Left renal cortex interstitium (tissue), 4 donors: ENCODE measurements at regions not wholly inside any gene's neighbourhood (a gene's known extent, or its start where the extent isn't known, plus 50 kb on each side); places are given as distances from the start of the nearest gene placed in this dataset.
"Not testable (repeated sequence)": the region's sequence is repeated elsewhere in the genome, so short reads cannot be mapped to it uniquely, and the experiment has no call there.

Experiments used
- DNase-seq, 4 donors: peaks; one replicate each; pipeline ENCODE4 v3.0.0-alpha.2; 2013; ENCODE audit warnings: low read depth in 4 of 4, low spot score in 2 of 4, missing footprints in 1 of 4

GRCh38 chr3:124043023-124043422, 51.1 kb upstream of the ROPN1 start:
- no peak for DNase-seq

DNA sequence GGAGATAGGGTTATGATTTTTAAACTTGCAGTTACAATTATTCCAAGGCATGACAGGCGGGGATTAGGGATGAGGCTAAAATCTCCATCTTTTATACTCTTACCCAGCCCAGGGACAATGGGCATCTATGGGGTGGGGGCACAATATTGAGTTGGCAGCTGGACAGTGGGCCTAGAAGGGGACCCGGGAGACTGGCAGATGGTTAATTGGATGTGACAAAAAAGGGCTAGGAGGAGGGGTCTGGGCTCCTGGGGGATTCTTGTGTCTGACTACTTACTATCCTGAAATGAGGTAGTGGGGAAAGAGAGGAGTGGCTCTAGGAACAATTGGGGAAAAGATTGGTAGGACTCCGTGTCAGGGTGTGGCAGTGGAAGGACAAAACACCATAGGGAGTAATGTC, 53.0 kb upstream of the ROPN1 start:
- no peak for DNase-seq

- no peak for DNase-seq
Measured at GRCh38 chr3:124048967-124049798, 57.3 kb upstream of the ROPN1 start.

DNA sequence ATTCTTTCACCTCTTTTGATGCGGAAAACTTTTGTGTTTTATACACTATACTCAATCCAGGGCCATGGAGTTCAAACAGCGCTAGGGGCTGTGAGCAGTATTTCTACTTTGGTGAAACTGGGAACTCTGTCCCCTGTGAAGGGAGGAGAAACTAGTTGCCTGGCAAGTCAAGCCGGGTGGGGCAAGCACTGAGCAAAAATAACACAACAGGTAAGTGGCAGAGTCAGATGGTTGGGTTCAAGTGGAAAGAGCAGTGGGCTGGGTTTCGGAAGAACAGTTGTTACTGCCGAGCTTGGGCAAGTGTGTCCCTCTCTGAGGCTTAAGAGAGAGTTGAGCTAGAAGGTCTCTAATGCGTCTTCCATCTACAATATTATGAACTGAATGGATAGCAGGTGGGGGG, 59.7 kb upstream of the ROPN1 start:
- DNase-seq: no peak

- no peak for DNase-seq
Measured at GRCh38 chr3:124053871-124054270, 61.9 kb upstream of the ROPN1 start.

- no peak for DNase-seq
Measured at GRCh38 chr3:124056846-124057245, 64.9 kb upstream of the ROPN1 start.

DNA sequence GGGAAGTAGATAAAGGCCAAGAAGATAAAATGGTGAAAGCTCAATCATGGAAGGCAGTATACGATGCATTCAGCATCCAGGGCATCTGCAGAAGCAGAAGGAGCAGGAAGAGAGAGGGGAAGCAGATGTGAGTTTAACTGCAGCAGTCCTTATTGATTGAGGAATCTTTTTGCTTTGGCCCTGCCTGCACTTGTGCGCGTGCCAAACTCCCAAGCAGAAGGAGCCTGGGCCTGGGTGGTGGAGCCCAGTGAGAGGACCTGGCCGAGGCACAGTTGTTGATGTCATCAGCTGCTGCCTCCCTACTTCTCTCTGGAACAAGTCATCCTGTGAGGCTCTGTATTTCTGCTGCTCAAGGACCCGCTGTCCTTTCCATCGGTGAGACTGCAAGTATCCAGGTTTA, 65.5 kb upstream of the ROPN1 start:
- DNase-seq: no peak

- no peak for DNase-seq
Measured at GRCh38 chr3:124059580-124059979, 67.7 kb upstream of the ROPN1 start.

DNA sequence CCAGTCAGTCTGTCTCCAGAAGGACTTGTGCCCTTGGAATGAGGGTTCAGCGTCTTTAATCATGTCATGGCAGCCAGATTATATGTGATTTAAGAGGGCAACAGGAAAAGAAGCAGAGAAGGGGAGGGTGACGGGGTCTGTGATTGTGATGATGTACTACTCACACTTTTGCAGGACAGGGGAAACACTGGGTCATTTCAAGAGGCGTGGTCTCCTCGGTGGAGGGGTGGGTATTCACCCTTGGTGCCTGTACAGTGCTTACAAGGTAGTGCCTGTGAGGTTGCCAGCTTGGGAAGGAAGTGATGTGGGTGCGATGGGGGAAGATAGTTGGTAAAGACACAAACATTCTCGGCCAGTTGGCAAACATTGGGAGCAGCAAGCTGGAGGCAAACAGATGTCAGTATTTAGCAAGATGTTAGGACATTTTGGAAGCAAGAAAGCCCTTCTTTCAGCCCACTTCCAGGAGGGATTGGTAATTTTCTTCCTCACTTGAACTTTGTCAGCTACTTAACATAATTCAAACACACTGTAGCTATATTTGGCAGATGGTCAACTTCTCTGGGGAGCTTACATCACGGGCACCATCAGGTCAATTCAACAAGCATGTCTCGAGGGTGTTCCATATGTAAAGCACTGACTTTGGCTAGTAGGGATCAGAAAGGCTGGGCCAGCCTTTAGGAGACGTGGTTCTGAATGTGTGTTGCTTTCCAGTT, 71.4 kb upstream of the ROPN1 start:
- no peak for DNase-seq

- DNase-seq: no peak
Measured at GRCh38 chr3:124064050-124064449, 72.1 kb upstream of the ROPN1 start.

DNA sequence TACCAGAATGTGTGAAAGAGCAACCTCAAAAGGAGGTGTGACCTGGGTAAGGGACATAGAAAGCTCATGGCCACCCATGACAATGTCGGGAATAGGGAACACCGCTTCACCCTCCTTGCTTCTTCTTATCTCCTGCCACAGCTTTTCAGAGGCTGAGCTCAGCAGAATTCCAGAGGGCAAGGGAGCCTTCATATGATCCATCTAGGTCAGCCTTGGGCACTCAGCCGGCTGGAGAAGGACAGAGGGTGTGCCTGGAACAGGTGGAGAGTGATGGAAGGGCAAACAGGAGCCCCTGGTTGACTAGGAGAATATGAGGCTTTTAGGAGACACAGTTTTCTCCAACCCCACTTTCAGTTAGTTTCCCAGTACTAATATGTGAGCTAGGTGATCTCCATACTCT, 74.6 kb upstream of the ROPN1 start:
- not testable (repeated sequence) for DNase-seq

GRCh38 chr3:124069706-124070105, 77.8 kb upstream of the ROPN1 start:
- DNase-seq: not testable (repeated sequence)

GRCh38 chr3:124075090-124075489, 83.2 kb upstream of the ROPN1 start:
- not testable (repeated sequence) for DNase-seq

- DNase-seq: no peak
Measured at GRCh38 chr3:124075753-124076152, 83.8 kb upstream of the ROPN1 start.

DNA sequence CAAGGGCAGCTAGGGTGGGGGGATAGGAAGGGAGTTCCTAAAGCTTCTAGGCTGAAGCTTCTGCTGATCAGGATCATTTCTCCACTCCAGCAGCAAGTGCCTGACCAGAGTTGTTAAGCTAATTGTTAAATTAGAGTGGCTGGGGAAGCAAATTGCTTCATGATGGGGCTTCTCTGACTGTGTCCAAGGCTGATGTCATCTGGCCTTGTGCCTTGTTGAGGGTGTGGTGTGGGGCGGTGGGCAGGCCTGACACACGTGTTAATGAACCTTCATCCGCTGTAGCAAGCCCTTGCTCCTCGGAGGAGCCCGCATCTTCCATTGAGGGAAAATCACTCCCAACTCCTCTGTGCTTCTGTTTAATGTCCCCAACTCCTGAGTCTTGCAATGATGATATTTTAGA, 84.3 kb upstream of the ROPN1 start:
- no peak for DNase-seq

- DNase-seq: no peak
Measured at GRCh38 chr3:124078953-124079911, 87.3 kb upstream of the ROPN1 start.

DNA sequence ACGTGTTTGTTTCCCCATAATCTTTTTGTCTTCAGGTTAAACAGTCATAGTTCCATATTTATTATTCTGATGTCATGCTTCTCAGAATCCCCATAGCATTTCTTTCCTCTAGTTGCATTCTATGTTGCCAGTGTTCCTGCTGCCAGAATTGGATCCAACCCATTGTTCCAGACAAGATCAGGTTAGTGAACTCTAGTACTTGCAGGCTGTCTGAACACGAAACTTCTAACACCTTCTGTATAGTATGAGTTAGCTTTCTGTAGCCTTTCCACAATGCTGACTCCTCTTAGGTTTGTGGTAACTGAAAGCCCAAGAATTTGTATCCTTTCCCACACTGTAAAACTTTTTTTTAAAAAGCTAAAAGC, 88.0 kb upstream of the ROPN1 start:
- DNase-seq: no peak

DNA sequence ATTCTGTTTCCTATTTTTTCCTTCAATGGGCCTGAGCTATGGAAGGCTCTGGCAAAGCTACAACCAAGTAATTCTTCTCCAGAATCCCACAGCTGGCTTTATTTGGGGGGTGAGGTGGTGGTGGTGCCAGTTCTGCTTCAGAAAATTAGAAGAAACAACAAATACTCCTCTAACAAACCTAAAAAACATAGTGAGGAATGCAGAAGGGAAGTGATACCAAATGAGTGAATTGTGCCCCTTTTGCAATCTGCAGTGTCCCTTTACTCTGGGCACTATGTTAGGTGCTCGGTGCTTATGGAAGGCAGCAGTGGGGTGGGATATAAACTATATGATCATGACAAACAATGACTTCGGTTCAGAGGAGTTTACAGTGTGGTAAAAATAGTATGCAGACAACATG, 90.4 kb upstream of the ROPN1 start:
- no peak for DNase-seq

DNA sequence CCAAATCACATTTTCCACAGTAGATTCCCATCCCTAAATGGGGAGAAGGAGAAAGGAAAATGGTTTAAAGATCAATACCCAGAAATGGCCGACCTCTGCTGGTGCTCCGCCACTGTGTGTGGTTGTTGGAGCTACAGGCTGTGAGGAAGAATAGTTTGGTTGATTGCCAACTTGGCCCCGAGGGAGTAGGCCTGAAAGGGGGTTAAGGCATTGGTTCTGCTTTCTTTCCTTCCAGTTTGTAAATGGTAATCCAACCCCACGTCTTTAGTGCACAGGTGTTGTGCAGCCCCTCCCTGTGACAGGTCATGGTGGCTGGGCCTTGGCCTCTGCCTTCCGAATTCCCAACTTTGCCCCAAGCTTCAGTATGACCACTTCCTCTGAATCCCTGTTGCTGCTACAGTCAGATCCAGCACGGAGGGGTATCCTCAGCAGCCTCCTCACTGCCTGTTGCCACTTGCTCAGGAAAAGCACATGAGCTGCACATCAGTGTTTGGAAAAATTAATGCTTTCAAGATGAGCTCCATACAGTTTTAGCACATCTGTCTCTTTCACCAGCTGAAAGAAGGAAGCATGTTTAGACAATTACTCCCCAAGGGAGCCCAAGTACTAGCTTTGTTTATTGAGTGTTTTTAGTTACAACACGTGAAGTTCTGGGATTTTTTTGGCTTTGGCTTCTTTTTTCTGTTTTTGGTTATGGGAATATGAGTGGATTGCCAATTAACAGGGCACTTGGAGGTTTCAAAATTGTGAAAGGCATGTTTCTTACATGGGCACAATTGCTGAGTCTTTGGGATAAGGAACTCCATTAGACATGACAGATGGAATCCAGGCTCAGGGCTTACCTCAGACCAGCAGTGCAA, 92.3 kb upstream of the ROPN1 start:
- DNase-seq: no peak

- no peak for DNase-seq
Measured at GRCh38 chr3:124088801-124089200, 96.9 kb upstream of the ROPN1 start.
